ENCODE measurements at regions not wholly inside any gene's neighbourhood (a gene's known extent, or its start where the extent isn't known, plus 50 kb on each side); places are given as distances from the start of the nearest gene placed in this dataset.

GRCh38 chr6:91720324-91720723 lies 1133.5 kb upstream of the MAP3K7 start:
- no peak for TF ChIP-seq MYC (IDR thresholded peaks at IDR 0.05; ENCODE audit: low read depth, low read length)
- TF ChIP-seq CTCF (IDR thresholded peaks at IDR 0.05; ENCODE audit: low read depth, low read length), result no peak
- no peak for TF ChIP-seq POLR2A (IDR thresholded peaks at IDR 0.05; ENCODE audit: extremely low read depth, insufficient read length)
- no peak for TF ChIP-seq MAX (IDR thresholded peaks at IDR 0.05; ENCODE audit: low read depth, low read length)
- no peak for DNase-seq (ENCODE audit: low read depth)
- no peak overlapping the region for H3K4me3 ChIP-seq (ENCODE audit: low read depth, low read length)

- no peak for DNase-seq (ENCODE audit: low read depth)
- TF ChIP-seq CTCF (IDR thresholded peaks at IDR 0.05; ENCODE audit: low read depth, low read length) (no peak), MYC (IDR thresholded peaks at IDR 0.05; ENCODE audit: low read depth, low read length) (no peak), POLR2A (IDR thresholded peaks at IDR 0.05; ENCODE audit: extremely low read depth, insufficient read length) (no peak), MAX (IDR thresholded peaks at IDR 0.05; ENCODE audit: low read depth, low read length) (no peak)
- no peak overlapping the region for H3K4me3 ChIP-seq (ENCODE audit: low read depth, low read length)
Observed at GRCh38 chr6:91719414-91719813, 1132.5 kb upstream of the MAP3K7 start.

- TF ChIP-seq MYC (IDR thresholded peaks at IDR 0.05; ENCODE audit: low read depth, low read length) (no peak), CTCF (IDR thresholded peaks at IDR 0.05; ENCODE audit: low read depth, low read length) (no peak), MAX (IDR thresholded peaks at IDR 0.05; ENCODE audit: low read depth, low read length) (no peak), POLR2A (IDR thresholded peaks at IDR 0.05; ENCODE audit: extremely low read depth, insufficient read length) (no peak)
- no peak for DNase-seq (ENCODE audit: low read depth)
- no peak overlapping the region for H3K4me3 ChIP-seq (ENCODE audit: low read depth, low read length)
Observed at GRCh38 chr6:91718198-91718597, 1131.3 kb upstream of the MAP3K7 start.

- TF ChIP-seq MAX (IDR thresholded peaks at IDR 0.05; ENCODE audit: low read depth, low read length) (no peak), POLR2A (IDR thresholded peaks at IDR 0.05; ENCODE audit: extremely low read depth, insufficient read length) (no peak), CTCF (IDR thresholded peaks at IDR 0.05; ENCODE audit: low read depth, low read length) (no peak), MYC (IDR thresholded peaks at IDR 0.05; ENCODE audit: low read depth, low read length) (no peak)
- no peak for DNase-seq (ENCODE audit: low read depth)
- no peak overlapping the region for H3K4me3 ChIP-seq (ENCODE audit: low read depth, low read length)
Observed at GRCh38 chr6:91717094-91717493, 1130.2 kb upstream of the MAP3K7 start.

GRCh38 chr6:91716361-91716760 lies 1129.5 kb upstream of the MAP3K7 start:
- H3K4me3 ChIP-seq (ENCODE audit: low read depth, low read length), result no peak overlapping the region
- DNase-seq (ENCODE audit: low read depth), result no peak
- TF ChIP-seq MAX (IDR thresholded peaks at IDR 0.05; ENCODE audit: low read depth, low read length) (no peak), MYC (IDR thresholded peaks at IDR 0.05; ENCODE audit: low read depth, low read length) (no peak), CTCF (IDR thresholded peaks at IDR 0.05; ENCODE audit: low read depth, low read length) (no peak), POLR2A (IDR thresholded peaks at IDR 0.05; ENCODE audit: extremely low read depth, insufficient read length) (no peak)
